ENCODE measurements at regions not wholly inside any gene's neighbourhood (a gene's known extent, or its start where the extent isn't known, plus 50 kb on each side); places are given as distances from the start of the nearest gene placed in this dataset.
"Not testable (repeated sequence)": the region's sequence is repeated elsewhere in the genome, so short reads cannot be mapped to it uniquely, and the experiment has no call there.

- no peak for DNase-seq
Observed at GRCh38 chr6:113004470-113005270, 657.5 kb downstream of the RFPL4B start.

GRCh38 chr6:113006494-113006893 is 659.4 kb downstream of the RFPL4B start:
- DNase-seq = no peak

- DNase-seq = no peak
Observed at GRCh38 chr6:113009682-113010081, 662.6 kb downstream of the RFPL4B start.

GRCh38 chr6:113010196-113010989 is 663.3 kb downstream of the RFPL4B start:
- DNase-seq = no peak

GRCh38 chr6:113011389-113011788 is 664.3 kb downstream of the RFPL4B start:
- no peak for DNase-seq

GRCh38 chr6:113011801-113012200 is 664.7 kb downstream of the RFPL4B start:
- no peak for DNase-seq

- no peak for DNase-seq
Observed at GRCh38 chr6:113015249-113015648, 668.1 kb downstream of the RFPL4B start.

DNA sequence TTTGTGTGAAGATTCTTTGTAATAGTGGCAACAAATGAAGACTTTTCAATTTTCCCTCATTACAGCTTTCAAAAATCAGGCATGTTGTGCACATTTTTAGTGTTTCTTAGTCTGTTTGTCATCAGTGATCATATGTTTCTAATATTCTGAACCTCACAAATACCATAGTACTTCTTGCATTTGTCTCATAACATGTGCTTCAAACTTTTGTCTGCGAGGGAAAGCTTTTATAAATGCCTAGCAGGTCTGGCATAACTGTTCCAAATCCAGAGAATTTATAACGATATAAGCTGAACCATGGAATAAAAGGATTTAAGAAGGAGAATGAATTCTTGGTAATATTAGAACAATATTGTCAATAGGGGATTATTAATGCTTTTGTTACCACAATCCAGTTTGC is 670.2 kb downstream of the RFPL4B start:
- DNase-seq = no peak

DNA sequence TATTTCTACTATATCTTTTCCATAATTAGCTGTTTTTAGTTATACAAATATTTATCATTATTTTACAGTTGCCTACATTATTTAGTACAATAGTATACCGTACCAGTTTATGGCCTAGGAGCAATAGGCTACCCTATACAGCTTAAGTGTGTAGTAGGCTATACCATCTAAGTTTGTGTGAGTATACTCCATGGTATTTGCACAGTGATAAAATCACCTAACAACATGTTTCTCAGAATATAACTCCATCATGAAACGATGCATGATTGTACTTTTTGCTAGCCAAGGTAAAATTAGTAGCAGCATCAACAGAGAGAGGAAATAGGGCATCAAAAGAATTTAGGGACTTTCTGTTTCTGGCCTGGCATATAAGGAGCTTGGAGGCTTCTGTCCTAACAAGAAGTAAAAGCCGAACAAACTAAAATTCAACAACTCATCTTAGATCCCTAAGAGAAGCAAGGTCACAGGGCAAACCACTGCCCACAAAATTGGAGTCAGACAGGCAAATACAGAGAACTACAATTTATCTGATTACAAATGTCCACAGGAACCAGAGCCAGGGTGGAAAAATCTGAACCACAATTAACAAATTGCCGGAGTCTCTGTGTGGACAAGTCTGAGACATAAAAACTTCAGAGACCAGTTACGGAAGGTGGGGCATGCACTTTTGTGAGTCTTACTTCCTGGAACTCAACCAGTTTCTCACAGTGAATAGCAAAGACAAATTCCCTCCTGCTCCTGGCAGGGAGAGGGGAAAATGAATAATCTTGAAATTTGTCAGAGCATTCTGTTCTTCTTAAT is 671.4 kb downstream of the RFPL4B start:
- DNase-seq = no peak

GRCh38 chr6:113019176-113019575 is 672.0 kb downstream of the RFPL4B start:
- no peak for DNase-seq

DNA sequence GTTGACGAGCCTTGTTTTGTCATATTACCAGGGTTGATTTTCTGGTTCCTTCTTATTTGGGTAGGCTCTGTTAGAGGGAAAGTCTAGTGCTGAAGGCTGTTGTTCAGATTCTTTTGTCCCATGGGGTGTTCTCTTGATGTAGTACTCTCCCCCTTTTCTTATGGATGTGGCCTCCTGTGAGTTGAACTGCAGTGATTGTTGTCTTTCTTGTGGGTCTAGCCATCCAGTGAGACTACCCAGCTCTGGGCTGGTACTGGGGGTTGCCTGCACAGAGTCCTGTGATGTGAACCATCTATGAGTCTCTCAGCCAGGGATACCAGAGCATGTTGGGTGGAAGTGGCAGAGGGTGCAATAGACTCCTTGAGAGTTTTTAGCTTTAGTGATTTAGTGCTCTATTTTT is 680.6 kb downstream of the RFPL4B start:
- no peak for DNase-seq

DNA sequence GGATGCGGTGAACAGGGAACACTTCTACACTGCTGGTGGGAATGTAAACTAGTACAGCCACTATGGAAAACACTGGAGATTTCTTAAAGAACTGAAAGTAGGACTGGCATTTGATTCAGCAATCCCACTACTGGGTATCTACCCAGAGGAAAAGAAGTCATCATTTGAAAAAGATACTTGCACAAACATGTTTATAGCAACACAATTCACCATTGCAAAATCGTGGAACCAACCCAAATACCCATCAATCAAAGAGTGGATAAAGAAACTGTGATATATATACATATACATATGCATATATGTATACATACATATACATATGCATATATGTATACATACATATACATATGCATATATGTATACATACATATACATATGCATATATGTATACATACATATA is 682.0 kb downstream of the RFPL4B start:
- not testable (repeated sequence) for DNase-seq

GRCh38 chr6:113031591-113032238 is 684.6 kb downstream of the RFPL4B start:
- no peak for DNase-seq

GRCh38 chr6:113039005-113039404 is 691.9 kb downstream of the RFPL4B start:
- no peak for DNase-seq

- no peak for DNase-seq
Observed at GRCh38 chr6:113047148-113047547, 700.0 kb downstream of the RFPL4B start.

GRCh38 chr6:113047932-113048331 is 700.8 kb downstream of the RFPL4B start:
- DNase-seq = no peak

GRCh38 chr6:113048741-113049140 is 701.6 kb downstream of the RFPL4B start:
- no peak for DNase-seq

DNA sequence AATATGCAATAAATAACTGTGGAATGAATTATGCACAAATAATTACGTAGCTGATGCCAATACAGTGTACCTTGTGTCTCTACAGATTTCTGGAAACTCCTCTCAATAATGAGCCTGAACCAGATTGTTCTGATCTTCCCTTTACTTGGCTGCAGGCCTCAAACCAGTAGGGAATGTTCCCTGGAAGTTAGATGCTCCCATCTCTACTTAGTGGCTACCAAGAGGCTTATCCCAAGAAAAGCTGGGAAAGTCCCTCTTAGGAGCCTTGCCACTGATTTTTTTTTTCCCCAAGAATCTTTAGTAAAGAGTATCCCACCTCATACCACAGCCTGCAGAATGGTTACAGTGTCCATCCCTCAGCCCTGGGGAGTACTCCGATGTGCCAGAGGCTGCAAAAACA is 702.1 kb downstream of the RFPL4B start:
- DNase-seq = no peak

- no peak for DNase-seq
Observed at GRCh38 chr6:113050010-113050858, 703.1 kb downstream of the RFPL4B start.

GRCh38 chr6:113050979-113051378 is 703.8 kb downstream of the RFPL4B start:
- no peak for DNase-seq

DNA sequence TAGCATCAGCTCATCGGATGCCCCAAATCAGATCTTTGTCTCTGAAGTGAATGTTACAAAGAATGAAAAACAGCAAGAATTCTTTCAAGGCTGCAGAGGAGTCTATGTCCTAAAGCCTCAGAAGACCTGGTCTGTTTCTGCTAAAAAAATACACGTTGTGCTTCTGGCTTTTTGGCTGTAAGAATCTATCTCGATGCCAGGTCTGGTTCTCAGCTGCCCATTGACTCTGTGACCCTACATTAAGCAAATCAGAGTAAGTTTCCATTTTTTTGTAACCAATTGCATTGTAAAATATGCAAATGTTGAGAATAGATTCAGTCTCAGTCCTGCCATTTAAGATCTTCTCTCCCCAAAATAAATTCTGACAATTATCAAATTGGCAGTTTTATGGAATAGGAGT is 705.4 kb downstream of the RFPL4B start:
- no peak for DNase-seq

GRCh38 chr6:113055061-113055460 is 707.9 kb downstream of the RFPL4B start:
- no peak for DNase-seq
